ENCODE measurements at regions not wholly inside any gene's neighbourhood (a gene's known extent, or its start where the extent isn't known, plus 50 kb on each side); places are given as distances from the start of the nearest gene placed in this dataset.

GRCh38 chr2:120844070-120844738 lies 108.5 kb downstream of the GLI2 start:
- no peak overlapping the region for H2AFZ ChIP-seq (ENCODE audit: insufficient read depth, low read depth, low read length, poor library complexity, severe bottlenecking)
- H3K4me1 ChIP-seq (ENCODE audit: control insufficient read depth in 2 of 2, insufficient read depth in 2 of 2, low read length in 2 of 2), result no peaks in the 10 kb centered on the region
- DNase-seq, result no peak
- no peaks in the 10 kb centered on the region for H3K36me3 ChIP-seq (replicated peaks in 1 of 2; ENCODE audit: control extremely low read depth in 1 of 2, control insufficient read depth in 1 of 2, extremely low read depth in 1 of 2, insufficient read depth in 2 of 2, low read length in 1 of 2)
- no peak for ATAC-seq (ENCODE audit: low read depth)
- intact Hi-C loops (cut with micrococcal nuclease), result no loop called here
- H3K27me3 ChIP-seq (replicated peaks in 1 of 4; ENCODE audit: control extremely low read depth in 1 of 4, control insufficient read depth in 3 of 4, insufficient read depth in 4 of 4, low read length in 3 of 4), result no peaks in the 10 kb centered on the region
- H3K4me3 Mint-ChIP-seq, result no peak overlapping the region
- no peak overlapping the region for H3K9ac ChIP-seq (ENCODE audit: low read length)
- no peaks in the 10 kb centered on the region for H4K20me1 ChIP-seq (ENCODE audit: control insufficient read depth, insufficient read depth, low read length, poor library complexity, severe bottlenecking)
- H3K79me2 ChIP-seq (ENCODE audit: control insufficient read depth, insufficient read depth, low read length), result no peaks in the 10 kb centered on the region
- no peak overlapping the region for H3K27ac ChIP-seq (ENCODE audit: low read length in 2 of 2)
- H3K4me2 ChIP-seq (replicated peaks; ENCODE audit: low read depth, low read length, poor library complexity, severe bottlenecking), result no peak overlapping the region
- no peak for TF ChIP-seq CTCF (IDR thresholded peaks at IDR 0.05)
- no peak for TF ChIP-seq EZH2 (IDR thresholded peaks at IDR 0.05; ENCODE audit: borderline replicate concordance, insufficient read depth, low read depth, low read length, poor library complexity, severe bottlenecking)
- H3K27me3 Mint-ChIP-seq, result peaks cover 8% of the 10 kb centered on the region
- no peak overlapping the region for H3K4me3 ChIP-seq (ENCODE audit: control extremely low read depth in 1 of 5, extremely low read depth in 1 of 5, insufficient read depth in 1 of 5, low read depth in 2 of 5, low read length in 4 of 5)
- no peak overlapping the region for H3K27ac Mint-ChIP-seq
- peaks cover 0 to 17% (median 0%) of the 10 kb centered on the region in 3 donors for H3K9me3 ChIP-seq (ENCODE audit: control extremely low read depth in 1 of 3, control insufficient read depth in 2 of 3, insufficient read depth in 1 of 3, low read length in 2 of 3)
- H3K9me3 Mint-ChIP-seq (ENCODE audit: insufficient read depth), result peaks cover 4% of the 10 kb centered on the region
- 91% methylated on average over 4 of the region's 6 CpGs for WGBS (ENCODE audit: insufficient coverage)
- ChIA-PET POLR2A (no interaction called here), CTCF (no interaction called here)
- no peaks in the 10 kb centered on the region for H3K4me1 Mint-ChIP-seq

GRCh38 chr2:120845277-120845676 lies 109.6 kb downstream of the GLI2 start:
- intact Hi-C loops (cut with micrococcal nuclease), result no loop called here
- WGBS (ENCODE audit: insufficient coverage), result 96% methylated on average over 9 of the region's 9 CpGs
- H3K4me3 ChIP-seq (ENCODE audit: control extremely low read depth in 1 of 5, extremely low read depth in 1 of 5, insufficient read depth in 1 of 5, low read depth in 2 of 5, low read length in 4 of 5), result no peak overlapping the region
- peaks cover 8% of the 10 kb centered on the region for H3K9me3 Mint-ChIP-seq (ENCODE audit: insufficient read depth)
- H2AFZ ChIP-seq (ENCODE audit: insufficient read depth, low read depth, low read length, poor library complexity, severe bottlenecking), result no peak overlapping the region
- H3K9ac ChIP-seq (ENCODE audit: low read length), result no peak overlapping the region
- H3K79me2 ChIP-seq (ENCODE audit: control insufficient read depth, insufficient read depth, low read length), result no peaks in the 10 kb centered on the region
- no peak overlapping the region for H3K27ac ChIP-seq (ENCODE audit: low read length in 2 of 2)
- no peaks in the 10 kb centered on the region for H4K20me1 ChIP-seq (ENCODE audit: control insufficient read depth, insufficient read depth, low read length, poor library complexity, severe bottlenecking)
- H3K27me3 ChIP-seq (replicated peaks in 1 of 4; ENCODE audit: control extremely low read depth in 1 of 4, control insufficient read depth in 3 of 4, insufficient read depth in 4 of 4, low read length in 3 of 4), result no peaks in the 10 kb centered on the region
- peaks cover 0 to 17% (median 5%) of the 10 kb centered on the region in 3 donors for H3K9me3 ChIP-seq (ENCODE audit: control extremely low read depth in 1 of 3, control insufficient read depth in 2 of 3, insufficient read depth in 1 of 3, low read length in 2 of 3)
- no peak for TF ChIP-seq CTCF (IDR thresholded peaks at IDR 0.05)
- no peak for TF ChIP-seq EZH2 (IDR thresholded peaks at IDR 0.05; ENCODE audit: borderline replicate concordance, insufficient read depth, low read depth, low read length, poor library complexity, severe bottlenecking)
- no peaks in the 10 kb centered on the region for H3K4me1 ChIP-seq (ENCODE audit: control insufficient read depth in 2 of 2, insufficient read depth in 2 of 2, low read length in 2 of 2)
- H3K36me3 ChIP-seq (replicated peaks in 1 of 2; ENCODE audit: control extremely low read depth in 1 of 2, control insufficient read depth in 1 of 2, extremely low read depth in 1 of 2, insufficient read depth in 2 of 2, low read length in 1 of 2), result no peaks in the 10 kb centered on the region
- DNase-seq, result no peak
- no peak overlapping the region for H3K4me3 Mint-ChIP-seq
- no peaks in the 10 kb centered on the region for H3K4me1 Mint-ChIP-seq
- ChIA-PET POLR2A (no interaction called here), CTCF (no interaction called here)
- peaks cover 6% of the 10 kb centered on the region for H3K27me3 Mint-ChIP-seq
- no peak overlapping the region for H3K4me2 ChIP-seq (replicated peaks; ENCODE audit: low read depth, low read length, poor library complexity, severe bottlenecking)
- ATAC-seq (ENCODE audit: low read depth), result no peak
- H3K27ac Mint-ChIP-seq, result no peak overlapping the region

Data from B cell (primary cell).